Dendritic cell treated with granulocyte-macrophage colony-stimulating factor and Interleukin-4, amounts not matched to agents 40 ng/mL and 50 ng/mL, for 4 days (primary cell): ENCODE measurements at regions not wholly inside any gene's neighbourhood (a gene's known extent, or its start where the extent isn't known, plus 50 kb on each side); places are given as distances from the start of the nearest gene placed in this dataset.

ENCODE experiments used
- H3K27ac Mint-ChIP-seq: one replicate; pipeline ENCODE4 v1.8.0; 2022; ENCODE audit warnings: mild to moderate bottlenecking, mixed read lengths
- H3K27me3 Mint-ChIP-seq: one replicate; pipeline ENCODE4 v1.8.0; 2022; ENCODE audit warnings: mild to moderate bottlenecking, mixed read lengths
- H3K36me3 Mint-ChIP-seq: one replicate; pipeline ENCODE4 v1.8.0; 2022; ENCODE audit warnings: low read depth, mixed read lengths
- H3K4me1 Mint-ChIP-seq: one replicate; pipeline ENCODE4 v1.8.0; 2022; ENCODE audit warnings: low read depth, mixed read lengths
- H3K4me3 Mint-ChIP-seq: one replicate; pipeline ENCODE4 v1.8.0; 2022; ENCODE audit warnings: mild to moderate bottlenecking, moderate library complexity, mixed read lengths
- H3K9me3 Mint-ChIP-seq: one replicate; pipeline ENCODE4 v1.8.0; 2022; ENCODE audit warnings: mixed read lengths
- intact Hi-C: fragments of 100-400 bp; cut with micrococcal nuclease; formaldehyde crosslinking; loops from one replicate; pipeline ENCODE4 v1.15.0; 2022

DNA sequence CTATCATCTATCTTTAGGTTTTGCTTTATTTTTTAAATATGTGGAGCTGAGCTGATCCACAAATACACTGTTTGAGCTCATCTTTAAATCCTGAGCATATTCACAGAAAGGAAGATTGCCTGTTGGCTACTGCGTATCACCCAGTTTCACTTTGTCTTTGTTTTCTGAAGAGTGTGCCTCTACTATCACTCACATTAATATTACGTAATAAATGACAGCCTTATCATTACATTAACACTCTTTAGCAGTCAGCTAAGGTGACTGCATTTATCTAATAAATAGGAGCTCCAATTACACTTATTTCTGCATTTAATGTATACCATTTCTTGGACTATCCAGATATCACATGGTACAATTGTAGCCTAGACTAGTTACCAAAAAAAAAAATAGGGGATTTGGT lies 511.7 kb downstream of the NR2F1-AS1 start:
- H3K4me3 Mint-ChIP-seq, result no peak overlapping the region
- no peaks in the 10 kb centered on the region for H3K9me3 Mint-ChIP-seq
- no peaks in the 10 kb centered on the region for H3K27me3 Mint-ChIP-seq
- no peaks in the 10 kb centered on the region for H3K4me1 Mint-ChIP-seq
- no peak overlapping the region for H3K27ac Mint-ChIP-seq
- intact Hi-C loops, result no loop called here
- H3K36me3 Mint-ChIP-seq, result no peaks in the 10 kb centered on the region

- Mint-ChIP-seq H3K9me3 (no peaks in the 10 kb centered on the region), H3K27me3 (no peaks in the 10 kb centered on the region), H3K36me3 (no peaks in the 10 kb centered on the region), H3K4me3 (no peak overlapping the region), H3K4me1 (no peaks in the 10 kb centered on the region), H3K27ac (no peak overlapping the region)
- intact Hi-C loops, result no loop called here
Measured at GRCh38 chr5:93062548-93062947, 518.5 kb downstream of the NR2F1-AS1 start.

- no peak overlapping the region for H3K27ac Mint-ChIP-seq
- no peaks in the 10 kb centered on the region for H3K27me3 Mint-ChIP-seq
- intact Hi-C loops, result no loop called here
- no peaks in the 10 kb centered on the region for H3K36me3 Mint-ChIP-seq
- H3K9me3 Mint-ChIP-seq, result no peaks in the 10 kb centered on the region
- H3K4me3 Mint-ChIP-seq, result no peak overlapping the region
- H3K4me1 Mint-ChIP-seq, result no peaks in the 10 kb centered on the region
Measured at GRCh38 chr5:93058309-93058708, 522.7 kb downstream of the NR2F1-AS1 start.

GRCh38 chr5:93057311-93057710 lies 523.7 kb downstream of the NR2F1-AS1 start:
- Mint-ChIP-seq H3K4me3 (no peak overlapping the region), H3K27me3 (no peaks in the 10 kb centered on the region), H3K27ac (no peak overlapping the region), H3K36me3 (no peaks in the 10 kb centered on the region), H3K9me3 (no peaks in the 10 kb centered on the region), H3K4me1 (no peaks in the 10 kb centered on the region)
- intact Hi-C loops, result no loop called here

GRCh38 chr5:93055971-93056370 lies 525.0 kb downstream of the NR2F1-AS1 start:
- Mint-ChIP-seq H3K4me3 (no peak overlapping the region), H3K27ac (no peak overlapping the region), H3K27me3 (no peaks in the 10 kb centered on the region), H3K4me1 (no peaks in the 10 kb centered on the region), H3K9me3 (no peaks in the 10 kb centered on the region), H3K36me3 (no peaks in the 10 kb centered on the region)
- intact Hi-C loops, result no loop called here

DNA sequence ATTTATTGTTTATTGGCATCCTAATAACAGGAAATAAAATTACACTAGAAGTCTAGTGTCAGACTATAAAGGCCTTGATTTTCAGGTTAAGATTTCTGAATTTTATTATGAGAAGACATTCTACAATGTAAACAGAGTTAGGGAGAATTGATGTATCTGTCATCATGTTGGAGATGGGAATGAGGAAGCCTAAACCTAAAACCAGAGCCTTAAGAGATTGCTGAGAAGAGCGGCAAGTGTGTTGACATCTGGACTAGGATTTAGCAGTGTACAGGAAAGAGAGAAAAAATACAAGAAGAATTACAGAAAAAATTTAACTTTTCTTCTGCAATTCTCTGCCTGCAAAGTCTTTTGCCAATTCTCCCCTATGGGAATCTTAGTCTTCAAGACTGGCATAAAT lies 525.5 kb downstream of the NR2F1-AS1 start:
- Mint-ChIP-seq H3K4me3 (no peak overlapping the region), H3K9me3 (no peaks in the 10 kb centered on the region), H3K36me3 (no peaks in the 10 kb centered on the region), H3K4me1 (no peaks in the 10 kb centered on the region), H3K27ac (no peak overlapping the region), H3K27me3 (no peaks in the 10 kb centered on the region)
- intact Hi-C loops, result no loop called here

DNA sequence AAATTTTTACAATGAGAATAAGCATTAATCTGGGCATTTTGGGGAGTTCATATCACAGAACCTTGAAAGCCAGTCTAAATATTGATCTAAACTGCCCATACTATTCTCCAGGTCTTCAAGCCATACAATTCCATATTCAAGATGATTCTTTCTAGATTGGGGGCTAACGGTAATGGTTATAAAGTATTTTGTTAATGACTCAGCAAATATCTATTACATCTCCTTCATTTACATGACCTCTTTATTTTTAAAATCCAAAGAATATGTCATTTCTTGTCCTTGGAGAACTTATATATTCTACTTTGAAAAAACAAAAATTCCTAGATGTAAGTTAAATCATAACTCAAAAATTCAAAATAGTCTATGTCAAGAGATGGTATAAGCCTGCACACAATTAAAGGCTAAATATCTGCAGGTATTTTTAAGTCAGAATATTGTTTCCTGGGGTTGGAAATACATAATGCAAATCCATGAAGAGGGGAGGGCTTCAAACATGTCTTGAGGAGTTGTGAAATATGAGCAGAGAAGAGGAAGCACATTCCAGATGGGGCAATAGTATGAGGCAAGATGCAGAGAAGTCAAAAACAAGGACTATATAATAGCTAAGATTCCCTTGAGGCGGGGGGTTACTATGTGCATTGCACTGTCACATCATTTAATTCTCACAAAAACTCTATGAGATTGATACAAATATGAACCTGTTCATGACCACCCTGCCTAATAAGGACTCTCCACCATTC lies 526.4 kb downstream of the NR2F1-AS1 start:
- H3K4me1 Mint-ChIP-seq, result no peaks in the 10 kb centered on the region
- no peak overlapping the region for H3K4me3 Mint-ChIP-seq
- no peaks in the 10 kb centered on the region for H3K36me3 Mint-ChIP-seq
- intact Hi-C loops, result no loop called here
- H3K27me3 Mint-ChIP-seq, result no peaks in the 10 kb centered on the region
- no peaks in the 10 kb centered on the region for H3K9me3 Mint-ChIP-seq
- no peak overlapping the region for H3K27ac Mint-ChIP-seq

GRCh38 chr5:93053825-93054224 lies 527.2 kb downstream of the NR2F1-AS1 start:
- Mint-ChIP-seq H3K4me1 (no peaks in the 10 kb centered on the region), H3K9me3 (no peaks in the 10 kb centered on the region), H3K4me3 (no peak overlapping the region), H3K27me3 (no peaks in the 10 kb centered on the region), H3K36me3 (no peaks in the 10 kb centered on the region), H3K27ac (no peak overlapping the region)
- intact Hi-C loops, result no loop called here

DNA sequence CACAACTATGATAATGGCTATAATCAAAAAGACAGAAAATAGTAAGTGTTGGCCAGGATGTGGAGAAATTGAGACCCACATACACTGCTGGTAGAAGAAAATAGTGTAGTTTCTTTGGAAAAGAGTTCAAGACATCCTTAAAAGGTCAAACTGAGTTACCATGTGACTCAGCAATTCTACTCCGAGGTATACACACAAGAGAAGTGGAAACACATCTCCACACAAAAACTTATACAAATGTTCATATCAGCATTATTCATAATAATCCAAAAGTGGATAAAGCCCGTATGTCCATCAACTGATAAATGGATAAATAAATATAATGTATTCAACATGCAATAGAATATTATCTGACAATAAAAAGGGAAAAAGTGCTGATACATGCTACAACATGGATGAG lies 532.2 kb downstream of the NR2F1-AS1 start:
- intact Hi-C loops, result no loop called here

GRCh38 chr5:93044859-93045666 lies 536.0 kb downstream of the NR2F1-AS1 start:
- Mint-ChIP-seq H3K4me3 (no peak overlapping the region), H3K4me1 (no peaks in the 10 kb centered on the region), H3K9me3 (no peaks in the 10 kb centered on the region), H3K36me3 (no peaks in the 10 kb centered on the region), H3K27ac (no peak overlapping the region), H3K27me3 (no peaks in the 10 kb centered on the region)
- intact Hi-C loops, result no loop called here

More for the DNA sequence above, 532.2 kb downstream of the NR2F1-AS1 start:
- H3K27ac Mint-ChIP-seq, result no peak overlapping the region
- no peaks in the 10 kb centered on the region for H3K9me3 Mint-ChIP-seq
- no peak overlapping the region for H3K4me3 Mint-ChIP-seq
- no peaks in the 10 kb centered on the region for H3K27me3 Mint-ChIP-seq
- H3K4me1 Mint-ChIP-seq, result no peaks in the 10 kb centered on the region
- no peaks in the 10 kb centered on the region for H3K36me3 Mint-ChIP-seq

- no peak overlapping the region for H3K27ac Mint-ChIP-seq
- H3K9me3 Mint-ChIP-seq, result no peaks in the 10 kb centered on the region
- no peaks in the 10 kb centered on the region for H3K36me3 Mint-ChIP-seq
- intact Hi-C loops, result no loop called here
- H3K27me3 Mint-ChIP-seq, result no peaks in the 10 kb centered on the region
- H3K4me3 Mint-ChIP-seq, result no peak overlapping the region
- no peaks in the 10 kb centered on the region for H3K4me1 Mint-ChIP-seq
Measured at GRCh38 chr5:93039888-93040287, 541.1 kb downstream of the NR2F1-AS1 start.

GRCh38 chr5:93034621-93035590 lies 546.1 kb downstream of the NR2F1-AS1 start:
- no peaks in the 10 kb centered on the region for H3K36me3 Mint-ChIP-seq
- H3K27ac Mint-ChIP-seq, result no peak overlapping the region
- H3K9me3 Mint-ChIP-seq, result no peaks in the 10 kb centered on the region
- H3K4me1 Mint-ChIP-seq, result no peaks in the 10 kb centered on the region
- no peak overlapping the region for H3K4me3 Mint-ChIP-seq
- no peaks in the 10 kb centered on the region for H3K27me3 Mint-ChIP-seq
- intact Hi-C loops, result no loop called here

- Mint-ChIP-seq H3K36me3 (no peaks in the 10 kb centered on the region), H3K9me3 (no peaks in the 10 kb centered on the region), H3K27me3 (no peaks in the 10 kb centered on the region), H3K4me3 (no peak overlapping the region), H3K27ac (no peak overlapping the region), H3K4me1 (no peaks in the 10 kb centered on the region)
- intact Hi-C loops, result no loop called here
Measured at GRCh38 chr5:93022796-93023447, 558.1 kb downstream of the NR2F1-AS1 start.
